Left colon (tissue), 2 donors: ENCODE measurements at regions not wholly inside any gene's neighbourhood (a gene's known extent, or its start where the extent isn't known, plus 50 kb on each side); places are given as distances from the start of the nearest gene placed in this dataset.
"Not testable (repeated sequence)": the region's sequence is repeated elsewhere in the genome, so short reads cannot be mapped to it uniquely, and the experiment has no call there.

Experiments
- ATAC-seq: fragments of 200-7000 bp; cut with Tn5 transposase; one replicate; pipeline ENCODE4 v1.9.1; 2020; ENCODE audit warnings: mild to moderate bottlenecking, moderate library complexity
- DNase-seq, 2 donors: peaks; one replicate each; pipeline ENCODE4 v3.0.0-alpha.2; 2020
- intact Hi-C, 2 donors: fragments of 100-400 bp; cut with DNase I in 1 of 2; cut with micrococcal nuclease in 1 of 2; formaldehyde crosslinking; loops; one replicate each; pipeline versions ENCODE4 v1.11.2 to v1.14.0; 2022; cut with DNase I, micrococcal nuclease
- donor health status: DM: no; HTN: no; CAD: no.
- donor health status: DM: yes; HTN: yes; CAD: no.

GRCh38 chr12:127169321-127170181 lies 1097.4 kb upstream of the TMEM132C start:
- ATAC-seq = no peak
- intact Hi-C loops = no loop called here
- DNase-seq = no peak

- no peak for DNase-seq
- intact Hi-C loops = no loop called here
- no peak for ATAC-seq
Measured at GRCh38 chr12:127170226-127171180, 1096.5 kb upstream of the TMEM132C start.

GRCh38 chr12:127172861-127173260 lies 1094.1 kb upstream of the TMEM132C start:
- intact Hi-C loops = no loop called here
- ATAC-seq (no peak), DNase-seq (no peak)

DNA sequence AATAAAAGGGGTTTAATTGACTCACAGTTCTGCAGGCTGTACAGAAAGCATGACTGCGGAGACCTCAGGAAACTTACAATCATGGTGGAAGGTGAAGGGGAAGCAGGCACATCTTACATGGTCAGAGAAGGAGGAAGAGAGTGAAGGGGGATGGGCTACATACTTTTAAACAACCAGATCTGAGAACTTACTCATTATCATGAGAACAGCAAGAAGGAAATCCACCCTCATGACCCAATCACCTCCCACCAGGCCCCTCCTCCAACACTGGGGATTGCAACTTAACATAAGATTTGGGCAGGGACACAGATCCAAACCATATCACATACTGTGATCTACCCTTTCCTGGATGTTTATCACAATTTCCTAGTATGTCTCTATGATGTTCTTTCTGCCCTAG lies 1093.0 kb upstream of the TMEM132C start:
- intact Hi-C loops, ATAC-seq, DNase-seq: not testable (repeated sequence)

DNA sequence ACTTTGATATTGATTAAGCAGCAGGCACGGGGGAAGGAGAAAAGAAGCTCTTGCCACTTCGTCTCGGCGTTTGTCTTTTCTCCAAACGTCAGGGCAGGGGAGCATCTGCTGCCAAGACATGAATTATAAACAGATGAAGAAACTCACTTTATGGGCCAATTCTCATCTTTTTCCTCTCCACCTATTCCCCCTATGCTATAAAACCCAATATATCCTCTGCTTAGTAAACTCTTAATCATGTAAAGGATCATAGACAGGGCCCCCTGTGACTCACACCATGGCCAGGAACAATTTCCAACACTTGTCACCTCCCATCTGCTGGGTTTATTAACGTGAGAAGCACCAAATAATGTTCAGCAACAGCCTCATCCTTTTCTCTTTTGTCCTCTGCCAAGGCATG lies 1092.1 kb upstream of the TMEM132C start:
- DNase-seq (no peak), ATAC-seq (no peak)
- intact Hi-C loops = no loop called here

GRCh38 chr12:127175361-127175760 lies 1091.6 kb upstream of the TMEM132C start:
- ATAC-seq = no peak

GRCh38 chr12:127176804-127177203 lies 1090.2 kb upstream of the TMEM132C start:
- ATAC-seq = no peak
- intact Hi-C loops = no loop called here
- DNase-seq = no peak

More at GRCh38 chr12:127175361-127175760, 1091.6 kb upstream of the TMEM132C start:
- no peak for DNase-seq
- intact Hi-C loops = no loop called here

DNA sequence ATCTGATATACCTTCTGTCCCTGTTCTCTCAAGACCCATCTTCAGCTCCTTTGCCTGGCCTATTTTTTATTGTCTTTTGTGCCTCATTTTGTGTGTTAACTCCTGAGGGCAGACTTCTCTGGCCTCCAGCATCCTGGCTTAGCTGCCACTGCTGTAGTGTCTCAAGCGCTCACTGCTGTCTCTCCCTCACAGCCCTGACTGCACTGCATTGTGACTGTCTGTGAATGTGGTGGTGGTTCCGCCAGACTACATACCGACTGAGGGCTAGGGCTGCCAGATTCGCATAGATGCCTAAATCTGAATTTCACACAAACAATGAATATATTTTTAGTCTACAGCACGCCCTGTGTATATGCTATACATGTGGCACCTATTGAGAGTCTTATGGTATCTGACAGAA lies 1088.9 kb upstream of the TMEM132C start:
- ATAC-seq (no peak), DNase-seq (no peak)
- intact Hi-C loops = no loop called here

DNA sequence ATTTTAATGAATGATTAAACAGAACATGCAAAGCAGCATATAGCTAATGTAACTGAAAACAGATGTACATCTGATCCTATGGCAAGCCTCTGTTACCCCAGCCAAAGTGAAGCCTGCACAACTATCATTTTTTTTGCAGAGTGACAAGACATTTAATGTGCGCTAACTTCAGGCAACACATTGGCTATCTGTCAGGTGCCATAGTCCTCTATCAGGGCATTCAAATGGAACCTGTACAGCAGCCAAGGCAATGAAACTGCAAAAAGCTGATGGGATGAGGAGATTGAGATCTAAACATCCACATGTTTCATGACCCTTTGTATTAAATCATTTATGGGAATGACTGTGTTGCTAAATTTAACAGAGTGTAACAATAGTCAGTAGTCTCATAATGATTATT lies 1088.5 kb upstream of the TMEM132C start:
- intact Hi-C loops = no loop called here
- DNase-seq (no peak), ATAC-seq (no peak)

- no peak for ATAC-seq
- intact Hi-C loops = no loop called here
- DNase-seq = no peak
Measured at GRCh38 chr12:127179176-127179575, 1087.8 kb upstream of the TMEM132C start.

DNA sequence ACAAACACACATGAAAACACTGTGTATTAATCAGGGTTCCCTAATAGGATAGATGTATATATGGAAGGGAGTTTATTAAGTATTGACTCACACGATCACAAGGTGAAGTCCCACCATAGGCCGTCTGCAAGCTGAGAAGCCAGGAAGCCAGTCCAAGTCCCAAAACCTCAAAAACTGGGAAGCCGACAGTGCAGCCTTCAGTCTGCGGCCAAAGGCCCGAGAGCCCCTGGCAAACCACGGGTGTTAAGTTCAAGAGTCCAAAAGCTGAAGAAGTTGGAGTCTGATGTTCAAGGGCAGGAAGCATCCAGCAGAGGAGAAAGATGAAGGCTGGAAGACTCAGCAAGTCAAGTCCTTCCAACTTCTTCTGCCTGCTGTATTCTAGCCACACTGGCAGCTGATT lies 1085.0 kb upstream of the TMEM132C start:
- DNase-seq (no peak), ATAC-seq (no peak)
- intact Hi-C loops = no loop called here

DNA sequence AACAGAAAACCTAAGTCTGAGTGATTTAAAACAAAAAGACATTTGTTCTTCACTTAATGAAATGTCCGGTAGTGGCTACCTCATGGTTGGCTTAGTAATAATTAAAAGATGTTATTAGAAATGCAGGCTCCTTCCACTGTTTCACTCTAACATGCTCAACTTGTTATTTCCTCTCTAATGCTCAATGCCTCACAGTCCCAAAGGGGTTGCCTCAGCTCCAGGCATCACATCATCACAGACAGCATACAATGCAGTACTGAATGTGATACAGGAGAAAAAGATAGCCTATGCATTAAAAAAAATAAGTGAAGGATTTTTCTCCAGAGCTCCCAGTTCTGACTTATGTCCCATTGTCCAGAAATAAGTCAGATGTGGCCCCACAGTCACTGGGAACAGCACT lies 1077.0 kb upstream of the TMEM132C start:
- ATAC-seq = no peak
- no peak for DNase-seq
- intact Hi-C loops = no loop called here

- DNase-seq (no peak), ATAC-seq (no peak)
- intact Hi-C loops = no loop called here
Measured at GRCh38 chr12:127191129-127191528, 1075.8 kb upstream of the TMEM132C start.

DNA sequence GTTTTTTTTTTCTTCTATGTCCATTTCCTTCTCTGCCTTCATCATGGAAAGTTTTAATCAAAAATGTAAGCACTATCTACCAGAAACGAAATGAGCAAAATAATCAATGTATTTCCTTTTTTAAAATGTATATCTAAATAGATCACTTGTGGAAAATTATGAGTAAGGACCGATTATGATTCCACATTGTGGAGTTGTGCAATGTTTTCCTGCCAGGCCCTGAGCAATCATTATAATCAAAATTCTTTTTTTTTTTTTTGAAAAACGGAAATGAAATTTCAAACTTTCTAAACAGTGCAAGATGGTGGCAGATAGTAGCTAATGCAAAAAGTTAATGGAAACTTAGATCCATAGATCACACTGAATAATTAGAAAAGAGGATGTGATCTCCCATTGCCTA lies 1074.6 kb upstream of the TMEM132C start:
- DNase-seq (no peak), ATAC-seq (no peak)
- intact Hi-C loops = no loop called here

DNA sequence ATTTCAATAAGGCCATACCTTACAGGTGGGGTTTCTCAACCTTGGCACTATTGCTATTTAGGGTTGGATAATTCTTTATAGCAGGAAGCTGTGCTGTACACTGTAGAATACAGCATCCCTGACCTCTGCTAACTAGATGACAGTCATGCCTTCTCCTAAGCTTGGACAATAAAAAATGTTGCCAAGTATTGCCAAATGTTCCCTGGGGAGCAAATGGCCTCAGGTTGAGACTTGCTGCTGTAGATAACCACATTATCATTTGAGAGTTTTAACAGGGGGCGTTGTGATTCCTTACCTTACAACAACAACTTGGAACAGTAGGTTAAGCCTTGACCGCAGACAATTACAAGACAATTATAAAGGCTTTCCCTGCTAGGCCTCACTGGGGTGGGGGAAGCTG lies 1073.6 kb upstream of the TMEM132C start:
- ATAC-seq = no peak
- intact Hi-C loops = no loop called here

DNA sequence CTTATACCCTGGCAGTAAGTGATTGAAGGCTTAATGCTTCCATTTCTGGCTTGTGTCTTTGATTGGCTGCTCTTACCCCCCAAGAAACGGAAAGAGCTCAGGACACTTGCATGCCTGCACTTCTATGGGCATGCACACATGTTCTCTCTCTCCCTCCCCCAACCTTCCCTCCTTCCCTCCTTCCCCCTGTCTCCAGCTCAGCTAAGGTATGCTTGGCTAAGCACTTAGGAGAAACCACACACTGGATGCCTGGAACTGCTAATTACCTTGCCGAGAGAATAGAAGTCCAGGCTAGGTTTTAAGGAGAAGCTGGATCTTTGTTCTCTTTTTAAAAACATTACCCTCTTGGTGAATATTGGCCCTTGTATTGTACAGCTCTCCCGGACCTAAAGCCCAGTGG lies 1072.8 kb upstream of the TMEM132C start:
- intact Hi-C loops = no loop called here
- no peak for DNase-seq
- ATAC-seq = no peak

More for the DNA sequence above, 1073.6 kb upstream of the TMEM132C start:
- no peak for DNase-seq

- intact Hi-C loops = no loop called here
- no peak for ATAC-seq
- no peak for DNase-seq
Measured at GRCh38 chr12:127205781-127206555, 1061.0 kb upstream of the TMEM132C start.

- ATAC-seq (no peak), DNase-seq (no peak)
- intact Hi-C loops = no loop called here
Measured at GRCh38 chr12:127209318-127209717, 1057.7 kb upstream of the TMEM132C start.

DNA sequence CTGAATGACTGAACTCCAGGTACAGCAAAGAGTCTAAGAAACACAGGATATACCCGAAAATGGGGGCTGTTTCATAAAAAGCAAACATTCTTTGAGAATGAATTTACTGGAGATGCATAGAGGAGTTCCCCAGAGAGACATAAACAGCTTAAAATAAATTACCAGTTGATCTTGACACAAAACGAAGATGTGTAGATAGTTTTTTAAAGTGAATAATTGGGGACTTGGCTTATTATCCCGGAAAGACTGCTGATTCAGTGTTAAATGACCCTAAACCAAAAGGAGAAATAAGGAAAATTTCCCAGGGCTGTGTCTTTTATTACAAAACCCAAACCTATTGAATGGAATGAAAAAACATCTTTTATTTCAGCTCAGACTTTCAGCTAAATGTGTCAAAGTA lies 1052.8 kb upstream of the TMEM132C start:
- intact Hi-C loops = no loop called here
- DNase-seq (no peak), ATAC-seq (no peak)
